GM19468 (cell line): ENCODE measurements at regions not wholly inside any gene's neighbourhood (a gene's known extent, or its start where the extent isn't known, plus 50 kb on each side); places are given as distances from the start of the nearest gene placed in this dataset.
A peak's percentile ranks its signal among the peaks of the same experiment; 100 is the strongest.
"Not testable (repeated sequence)": the region's sequence is repeated elsewhere in the genome, so short reads cannot be mapped to it uniquely, and the experiment has no call there.

Experiments used
- ATAC-seq: cut with Tn5 transposase; IDR thresholded peaks from one replicate; pipeline ENCODE4 v1.9.1; 2021; ENCODE audit warnings: mild to moderate bottlenecking, moderate library complexity, moderate number of reproducible peaks; ENCODE audit not compliant: unreplicated experiment; ENCODE audit errors: extremely low read depth

DNA sequence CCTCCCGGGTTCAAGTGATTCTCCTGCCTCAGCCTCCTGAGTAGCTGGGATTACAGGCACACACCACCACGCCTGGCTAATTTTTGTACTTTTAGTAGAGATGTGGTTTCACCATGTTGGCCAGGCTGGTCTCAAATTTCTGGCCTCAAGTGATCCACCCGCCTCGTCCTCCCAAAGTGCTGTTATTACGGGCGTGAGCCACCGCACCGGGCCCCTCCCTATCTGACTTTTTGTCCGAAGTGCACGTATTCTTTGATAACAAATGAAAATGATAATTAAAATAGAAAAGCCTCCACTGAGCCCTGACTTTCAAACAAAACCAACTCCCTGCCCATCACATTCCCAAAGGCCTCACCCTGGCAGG is 278.6 kb downstream of the TTC6 start:
- not testable (repeated sequence) for ATAC-seq

DNA sequence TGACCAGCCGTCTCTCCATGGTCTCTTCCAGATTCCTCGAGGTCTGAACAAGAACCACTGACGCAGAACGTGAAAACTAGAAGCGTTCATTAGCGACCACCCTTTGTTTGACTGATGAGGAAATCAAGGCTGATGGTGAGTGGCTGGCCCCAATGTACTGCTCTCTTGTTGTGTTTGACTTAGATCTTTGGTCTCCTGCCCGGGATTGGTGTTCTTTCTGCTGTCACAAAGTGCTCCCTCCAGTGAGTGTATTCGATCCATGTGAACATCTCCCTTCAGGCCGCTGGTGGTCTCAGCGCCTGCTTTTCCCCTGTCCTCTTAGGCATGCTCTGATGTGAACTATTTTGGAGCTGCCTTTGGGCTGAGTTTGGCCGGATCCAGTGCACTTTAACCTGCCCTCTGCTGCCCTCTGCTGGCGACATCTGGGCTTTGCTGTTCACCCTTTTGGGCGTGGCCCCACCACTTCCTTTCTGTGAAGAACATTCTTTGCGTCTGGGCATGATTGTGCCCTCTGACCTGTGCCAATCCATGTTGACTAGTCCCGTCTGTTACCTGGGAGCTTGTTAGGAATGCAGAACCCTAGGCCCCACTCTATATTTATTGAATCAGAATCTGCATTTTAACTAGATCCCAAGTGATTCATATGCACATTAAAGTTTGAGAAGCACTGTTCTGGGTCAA is 279.1 kb downstream of the TTC6 start:
- ATAC-seq = peak; percentile 75

DNA sequence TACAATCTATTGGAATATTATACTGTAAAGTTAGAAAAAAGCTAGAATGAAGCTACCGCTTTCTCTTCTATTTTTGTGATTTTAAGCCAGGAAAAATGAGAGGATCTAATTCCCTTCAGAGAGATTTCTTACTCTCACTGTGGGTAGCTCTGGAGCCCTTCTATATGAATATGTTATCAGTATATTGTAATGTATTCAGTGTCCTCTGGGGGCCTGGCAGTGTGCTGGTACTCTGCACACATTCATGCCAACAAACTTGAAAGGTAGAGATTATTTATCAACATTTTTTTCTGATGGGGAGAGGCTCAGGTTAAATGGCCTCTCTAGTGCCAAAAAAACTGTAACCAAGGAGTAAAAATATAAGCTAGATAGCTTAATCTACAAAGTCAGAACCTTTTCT is 292.8 kb downstream of the TTC6 start:
- ATAC-seq = no peak

DNA sequence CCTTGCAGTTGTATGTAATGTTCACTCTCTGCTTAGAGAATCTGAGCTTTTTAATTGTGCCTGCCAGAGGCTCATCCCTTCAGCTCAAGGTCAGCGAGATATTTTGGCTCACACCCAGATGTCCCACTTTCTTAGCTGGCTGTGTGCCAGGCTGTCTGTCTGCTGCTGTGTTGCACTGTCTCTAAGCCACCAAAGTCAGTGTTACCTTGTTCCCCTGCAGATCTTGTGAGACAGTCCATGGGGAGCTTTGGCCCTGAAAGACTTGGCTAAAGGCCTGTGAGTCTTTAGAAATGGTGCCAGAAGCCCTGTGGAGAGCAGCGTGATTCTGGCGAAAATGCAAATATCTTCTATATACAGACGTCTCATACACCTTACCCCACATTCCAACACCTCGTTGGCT is 293.7 kb downstream of the TTC6 start:
- no peak for ATAC-seq

DNA sequence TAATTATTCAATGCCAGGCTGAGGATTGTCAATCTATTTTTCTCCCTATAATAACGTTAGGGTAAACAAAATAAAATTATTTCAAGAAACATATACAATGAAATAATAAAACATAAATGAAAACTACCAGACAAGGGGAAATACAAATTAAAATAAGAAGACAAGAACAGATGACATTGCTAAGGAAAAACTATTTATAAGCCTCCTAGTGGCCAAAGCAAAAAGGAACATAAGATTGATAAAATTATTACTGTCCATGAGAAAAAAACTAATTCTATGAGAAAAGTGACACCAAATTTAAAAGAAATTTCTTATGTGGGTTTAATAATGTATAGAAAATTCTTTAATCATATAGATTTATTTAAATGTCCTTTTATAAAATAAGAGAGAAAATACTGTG is 294.7 kb downstream of the TTC6 start:
- ATAC-seq = no peak

DNA sequence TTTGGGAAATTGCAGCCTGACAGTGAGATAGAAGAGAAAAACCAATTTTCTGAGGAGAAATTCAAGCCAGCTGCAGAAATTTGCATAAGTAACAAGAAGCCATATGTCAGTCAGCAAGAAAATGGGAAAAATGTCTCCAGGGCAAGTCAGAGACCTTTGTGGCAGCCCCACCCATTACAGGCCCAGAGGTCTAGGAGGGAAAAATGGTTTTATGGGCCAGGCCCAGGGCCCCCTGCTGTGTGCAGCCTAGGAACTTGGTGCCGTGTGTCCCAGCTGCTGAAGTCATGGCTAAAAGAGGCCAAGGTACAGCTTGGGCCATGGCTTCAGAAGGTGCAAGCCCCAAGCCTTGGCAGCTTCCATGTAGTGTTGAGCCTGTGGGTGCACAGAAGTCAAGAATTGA is 296.1 kb downstream of the TTC6 start:
- ATAC-seq = not testable (repeated sequence)

DNA sequence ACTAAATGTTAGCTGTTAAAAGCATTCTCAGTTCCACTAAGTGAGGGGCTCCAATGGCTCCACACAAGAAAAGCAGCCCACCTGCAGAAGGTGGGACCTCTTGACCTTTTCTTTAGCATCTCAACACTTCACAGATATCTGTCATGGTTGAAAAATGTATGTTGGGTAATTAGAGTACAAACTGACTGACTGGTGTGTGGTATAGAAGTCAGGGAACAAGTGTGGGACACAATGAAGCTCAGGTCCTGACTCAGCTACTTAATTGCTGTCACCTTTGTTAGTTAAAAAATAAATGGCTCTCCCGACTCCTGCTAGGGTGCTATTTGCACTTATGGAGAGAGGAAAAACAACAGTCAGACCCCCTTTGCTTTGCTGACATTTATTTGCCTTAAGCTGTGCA is 299.0 kb downstream of the TTC6 start:
- ATAC-seq = no peak

DNA sequence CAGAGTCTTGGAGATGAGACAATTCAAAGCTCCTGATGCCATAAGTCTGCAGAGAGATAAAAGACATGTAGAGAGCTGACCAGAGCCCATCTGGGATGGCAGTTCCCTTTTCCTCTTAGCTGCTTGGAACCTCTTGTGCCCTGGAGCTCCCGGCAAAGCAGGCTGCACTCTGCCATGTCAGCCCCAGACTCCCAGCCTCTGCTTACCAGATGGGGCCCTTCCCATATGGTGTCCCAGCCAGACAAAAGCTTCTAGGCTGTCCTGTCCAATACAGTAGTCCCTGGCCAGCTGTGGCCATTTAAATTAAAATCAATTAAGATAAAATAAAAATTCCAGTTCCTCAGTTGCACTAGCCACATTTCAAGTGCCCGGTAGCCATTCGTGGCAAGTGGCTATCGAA is 303.9 kb downstream of the TTC6 start:
- ATAC-seq = no peak

DNA sequence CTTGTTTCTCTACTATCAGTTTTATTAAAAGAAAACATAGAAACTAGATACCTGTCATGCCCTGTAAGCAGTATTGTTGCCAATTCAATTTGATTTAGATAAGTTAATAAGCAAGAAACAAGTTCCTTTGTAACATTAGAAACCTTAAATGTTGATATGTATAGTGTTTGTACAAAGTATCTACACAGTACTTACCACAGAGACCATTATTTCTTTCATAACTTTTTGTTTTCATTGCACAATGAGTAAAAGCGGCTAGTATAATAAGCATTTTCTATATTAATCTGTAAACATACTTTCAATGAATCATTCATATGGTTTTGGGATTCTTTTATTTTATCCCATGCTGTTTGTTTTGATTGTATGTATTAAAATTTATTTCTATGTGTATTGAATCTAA is 305.1 kb downstream of the TTC6 start:
- no peak for ATAC-seq

DNA sequence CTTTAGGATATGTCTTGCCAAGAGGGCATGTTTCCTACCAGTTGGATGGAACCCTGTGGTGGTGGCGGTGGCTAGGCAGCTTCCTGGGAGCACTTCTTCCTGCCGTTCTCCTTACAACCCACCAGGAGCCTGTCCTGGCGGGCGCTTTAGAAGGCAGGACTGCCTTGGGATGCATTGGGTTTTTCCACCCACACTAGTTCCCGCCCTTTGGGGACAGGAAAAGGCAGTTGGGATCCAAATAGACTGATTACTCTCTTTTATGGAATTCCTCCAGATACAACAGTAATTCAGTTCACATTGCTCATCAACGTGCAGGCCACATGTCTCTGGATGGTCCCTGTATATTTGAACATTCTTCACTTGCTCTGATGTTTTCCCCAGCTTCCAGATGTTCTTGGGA is 305.7 kb upstream of the SSTR1 start:
- no peak for ATAC-seq

DNA sequence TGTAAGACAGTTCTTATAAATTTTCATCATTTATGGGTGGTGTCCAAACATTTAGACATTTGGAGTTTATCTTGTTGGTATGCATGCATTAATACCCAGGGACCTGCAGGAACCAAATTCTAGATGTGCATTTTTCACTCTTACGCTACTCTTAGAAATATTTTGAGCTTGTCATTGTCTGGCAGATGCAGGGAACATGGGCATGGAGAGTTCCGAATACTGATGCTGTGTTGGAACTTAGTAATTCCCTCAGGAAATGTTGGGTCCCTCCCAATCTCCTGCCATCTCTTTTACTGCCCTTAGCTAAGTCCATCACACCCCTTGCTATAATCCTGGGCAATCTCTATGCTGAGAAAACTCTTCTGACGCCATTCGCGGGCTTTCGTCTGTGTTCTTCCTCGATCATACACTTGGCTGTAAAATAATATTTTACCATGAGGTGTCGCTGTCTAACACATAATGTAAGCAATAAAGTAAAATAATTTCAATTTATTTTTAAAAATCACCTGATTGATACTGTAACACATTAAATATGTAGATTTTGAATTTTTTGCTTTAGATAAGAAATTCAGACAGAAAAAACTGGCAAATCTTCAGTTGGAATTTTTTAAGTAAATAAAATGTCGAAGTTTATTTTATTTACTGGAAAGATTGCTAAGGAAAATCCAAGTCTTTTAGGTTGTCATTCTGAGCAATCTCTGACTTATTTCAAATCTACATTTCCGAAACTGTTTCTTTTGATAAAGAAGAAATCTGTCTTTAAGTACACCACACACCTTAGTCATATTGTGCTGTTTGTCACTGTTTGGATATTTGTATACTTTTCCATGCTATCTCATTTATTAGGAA is 304.1 kb upstream of the SSTR1 start:
- no peak for ATAC-seq

DNA sequence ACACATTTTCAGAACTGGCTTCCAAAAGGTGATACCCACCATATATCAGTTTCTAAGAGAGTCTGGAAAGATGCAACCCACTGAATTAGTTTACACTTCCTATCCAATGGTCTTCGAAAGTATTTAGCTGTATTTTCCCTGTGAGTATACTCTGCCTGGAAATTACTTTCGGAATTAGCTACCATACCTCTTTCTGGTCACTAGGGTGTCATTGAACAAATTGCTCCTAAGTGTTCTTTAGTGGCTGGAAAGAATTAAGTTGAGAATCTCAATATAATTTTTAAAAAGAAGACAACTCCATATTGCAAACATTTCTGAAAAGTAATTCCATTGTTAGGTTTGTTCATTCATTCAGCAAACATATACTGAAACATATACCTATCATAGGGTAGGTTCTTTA is 283.1 kb upstream of the SSTR1 start:
- ATAC-seq = no peak

DNA sequence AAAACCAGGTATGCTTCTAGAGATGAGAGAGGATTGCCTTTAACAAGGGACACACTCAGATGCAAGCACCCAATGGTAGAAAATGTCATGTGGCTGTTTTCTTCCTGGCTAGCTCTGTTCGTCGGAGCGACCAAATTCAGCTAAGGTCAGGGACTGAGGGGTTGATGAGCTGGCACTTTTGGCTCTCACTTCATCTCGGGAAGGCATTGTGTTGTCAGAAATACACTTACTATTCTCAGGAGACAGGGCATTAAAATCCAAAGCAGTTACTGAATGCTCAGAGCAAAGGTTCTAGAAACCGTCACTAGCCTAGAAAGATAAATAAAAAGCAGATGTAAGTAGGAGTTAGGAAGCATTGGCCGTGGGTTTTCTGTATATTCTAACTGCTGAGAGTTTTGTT is 275.7 kb upstream of the SSTR1 start:
- ATAC-seq = no peak

DNA sequence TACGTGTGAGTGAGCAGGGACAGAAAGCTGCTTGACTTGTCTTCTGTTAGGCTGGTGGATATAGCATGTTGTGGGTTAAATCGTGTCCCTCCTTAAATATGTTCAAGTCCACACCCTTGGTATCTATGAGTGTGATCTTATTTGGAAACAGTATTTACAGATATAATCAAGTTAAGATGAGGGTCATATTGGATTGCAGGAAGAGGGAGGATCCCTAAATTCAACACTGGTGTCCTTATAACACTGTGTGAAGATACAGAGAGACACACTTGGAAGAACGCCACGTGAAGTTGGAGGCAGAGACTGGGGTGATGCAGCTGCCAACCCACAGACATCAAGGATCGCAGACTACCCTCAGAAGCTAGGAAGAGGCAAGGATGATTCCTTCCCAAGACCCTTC is 275.2 kb upstream of the SSTR1 start:
- ATAC-seq = no peak

DNA sequence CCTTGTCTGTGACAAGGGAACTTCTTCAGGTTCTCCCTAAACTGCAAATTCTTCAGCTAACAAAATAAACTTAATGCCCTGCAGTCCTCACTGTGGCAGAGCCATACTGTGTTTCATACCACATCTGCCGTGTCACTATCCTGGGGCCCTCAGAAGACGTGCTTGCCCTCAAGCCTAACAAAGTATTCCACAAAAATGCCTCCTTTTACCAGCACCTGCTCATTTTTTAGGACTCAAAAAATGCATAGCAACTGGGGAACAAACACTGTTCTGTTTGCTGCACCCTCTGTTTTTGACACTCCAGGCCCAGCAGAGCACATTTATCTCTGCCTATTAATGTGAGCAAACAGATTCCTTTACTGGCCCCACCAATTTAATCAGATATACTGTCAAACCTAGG is 270.7 kb upstream of the SSTR1 start:
- ATAC-seq = no peak

DNA sequence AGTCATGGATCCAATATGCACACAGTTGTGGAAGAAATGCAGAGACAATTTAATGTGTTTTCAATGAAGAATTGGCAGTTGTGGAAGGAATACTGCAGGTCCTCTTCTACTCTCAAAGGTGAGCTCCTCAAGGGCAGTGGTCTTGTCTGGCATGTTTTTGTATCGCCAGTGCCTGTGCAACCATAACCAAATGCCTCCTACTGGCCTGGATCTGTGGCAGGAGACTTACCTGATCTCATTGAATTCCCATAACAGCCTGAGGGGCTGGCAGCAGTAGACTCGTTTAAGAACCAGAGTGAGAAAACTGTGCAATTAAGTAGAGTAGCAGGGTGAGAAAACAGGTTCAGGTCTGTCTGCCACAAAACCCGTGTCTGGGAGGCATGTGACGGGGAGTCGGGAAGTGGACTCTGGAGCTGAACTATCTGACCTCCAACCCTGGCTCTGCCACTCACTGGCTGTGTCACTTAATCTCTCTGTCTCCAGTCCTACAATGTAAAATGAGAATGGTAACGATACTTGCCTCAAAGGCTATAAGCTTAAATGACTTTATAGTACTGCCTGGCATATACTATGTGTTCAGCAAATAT is 268.2 kb upstream of the SSTR1 start:
- ATAC-seq = no peak

DNA sequence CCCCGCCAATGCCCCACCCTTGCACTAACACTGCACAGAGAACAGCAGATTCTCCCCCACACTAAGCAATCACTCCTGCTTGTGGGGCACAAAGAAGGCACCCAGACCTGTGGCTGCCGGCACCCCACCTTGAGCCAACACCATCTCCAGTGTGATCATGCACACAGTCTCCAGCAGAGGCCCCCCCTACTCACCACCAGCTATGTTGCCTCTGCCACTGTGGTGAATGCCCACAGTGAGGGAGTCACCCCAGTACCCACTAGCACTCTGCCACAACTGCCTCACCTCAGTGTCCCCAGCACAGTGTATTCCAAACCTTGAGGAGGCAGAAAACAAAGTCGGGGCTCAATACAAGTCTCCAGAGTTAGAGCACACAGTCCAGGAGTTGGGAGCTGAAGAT is 261.7 kb upstream of the SSTR1 start:
- ATAC-seq = no peak

DNA sequence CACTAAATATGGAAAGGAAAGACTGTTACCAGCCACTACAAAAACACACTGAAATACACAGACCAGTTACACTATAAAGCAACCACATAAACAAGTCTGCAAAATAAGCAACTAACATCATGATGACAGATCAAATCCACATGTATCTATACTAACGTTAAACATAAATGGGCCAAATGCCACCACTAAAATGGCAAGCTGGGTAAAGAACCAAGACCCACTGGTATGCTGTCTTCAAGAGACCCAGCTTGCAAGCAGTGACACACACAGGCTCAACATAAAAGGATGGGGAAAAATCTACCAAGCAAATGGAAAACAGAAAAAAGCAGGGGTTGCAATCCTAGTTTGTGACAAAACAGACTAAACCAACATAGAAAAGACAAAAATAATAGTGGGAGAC is 260.9 kb upstream of the SSTR1 start:
- no peak for ATAC-seq

DNA sequence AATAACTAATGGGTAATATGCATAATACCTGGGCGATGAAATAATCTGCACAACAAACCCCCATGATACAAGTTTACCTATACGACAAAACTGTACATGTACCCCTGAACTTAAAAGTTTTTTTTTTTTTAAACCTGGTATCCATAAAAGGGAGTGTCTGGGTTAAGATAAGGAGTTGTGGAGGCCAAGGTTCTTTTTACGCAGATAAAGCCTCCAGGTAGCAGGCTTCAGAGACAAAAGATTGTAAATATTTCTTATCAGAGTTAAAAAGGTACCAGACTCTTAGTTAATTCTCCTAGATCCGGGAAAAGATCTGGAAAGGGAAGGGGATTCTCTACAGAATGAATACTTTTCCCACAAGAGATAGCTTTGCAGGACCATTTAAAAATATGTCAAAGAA is 259.4 kb upstream of the SSTR1 start:
- no peak for ATAC-seq

DNA sequence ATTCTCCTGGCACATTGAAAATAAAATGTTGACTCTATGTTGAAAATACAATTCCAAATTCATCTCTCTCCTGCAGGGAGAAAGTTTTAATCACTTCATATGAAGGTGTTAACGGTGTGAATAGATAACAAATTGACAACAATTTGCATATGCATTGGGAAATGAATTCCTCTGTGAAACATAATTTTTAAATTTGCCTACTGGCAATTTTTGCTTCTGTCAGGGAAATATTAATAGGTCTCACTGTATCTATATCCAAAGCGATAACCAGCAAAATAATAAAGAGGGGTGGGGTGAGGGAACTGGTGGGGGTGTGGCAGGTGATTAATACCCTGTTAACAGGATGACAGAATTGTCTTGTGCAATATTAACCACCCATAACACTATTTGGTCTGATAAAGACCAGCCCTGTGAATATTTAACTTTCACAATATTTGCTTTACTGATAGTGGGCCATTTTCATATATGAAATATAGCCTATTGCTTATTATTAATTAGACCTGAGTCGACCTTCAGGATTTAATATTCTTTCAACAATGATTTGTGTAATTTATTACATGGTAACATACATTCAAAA is 239.0 kb upstream of the SSTR1 start:
- no peak for ATAC-seq

DNA sequence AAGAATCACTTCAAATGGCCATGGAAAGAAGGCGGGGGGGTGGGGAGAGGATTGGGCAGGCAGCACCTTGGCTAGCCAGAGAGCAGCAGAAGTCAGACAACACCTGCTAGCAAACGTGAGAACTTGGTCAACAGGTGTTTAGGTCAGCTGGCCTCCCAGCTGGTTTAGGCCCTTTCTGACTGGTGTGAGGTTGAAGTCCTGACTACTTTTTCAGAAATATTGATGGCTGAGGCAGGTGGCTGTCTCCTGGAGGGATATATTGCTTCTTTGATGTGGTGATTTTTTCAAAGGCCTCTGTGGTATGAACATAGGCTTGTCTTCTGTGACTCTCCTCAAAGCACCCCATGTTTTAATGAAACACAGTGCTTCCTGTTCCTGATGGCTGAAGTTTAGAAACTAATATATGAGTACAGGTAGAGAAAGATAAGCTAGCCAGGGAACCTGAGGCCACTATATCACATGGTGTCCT is 238.2 kb upstream of the SSTR1 start:
- ATAC-seq = no peak
